ENCODE measurements at regions not wholly inside any gene's neighbourhood (a gene's known extent, or its start where the extent isn't known, plus 50 kb on each side); places are given as distances from the start of the nearest gene placed in this dataset.

- Histone ChIP-seq H3K4me2 (ENCODE audit: control insufficient read depth, insufficient read depth) (no peak overlapping the region), H3K27me3 (replicated peaks in 1 of 2; ENCODE audit: control insufficient read depth in 2 of 2, insufficient read depth in 2 of 2, low read length in 1 of 2) (no peaks in the 10 kb centered on the region), H3K36me3 (ENCODE audit: control insufficient read depth in 2 of 2, insufficient read depth in 2 of 2, low read length in 1 of 2) (no peaks in the 10 kb centered on the region), H4K20me1 (ENCODE audit: control insufficient read depth, insufficient read depth) (no peaks in the 10 kb centered on the region), H3K4me3 (no peak overlapping the region), H3K4me1 (ENCODE audit: control insufficient read depth, insufficient read depth, low read length) (no peaks in the 10 kb centered on the region), H3K79me2 (ENCODE audit: control insufficient read depth, insufficient read depth, low read length) (no peaks in the 10 kb centered on the region), H3K9ac (ENCODE audit: control insufficient read depth, insufficient read depth, low read length) (no peak overlapping the region), H3K9me3 (replicated peaks; ENCODE audit: control insufficient read depth, insufficient read depth, low read length) (no peaks in the 10 kb centered on the region), H3K27ac (ENCODE audit: control insufficient read depth, insufficient read depth) (no peak overlapping the region), H2AFZ (ENCODE audit: control insufficient read depth, low read depth, low read length) (no peak overlapping the region)
- 72% methylated on average over 13 of the region's 13 CpGs for WGBS (ENCODE audit: insufficient coverage, insufficient replicate concordance, low lambda C conversion rate, missing lambda C conversion rate)
- CTCF ChIA-PET, result no interaction called here
- in situ Hi-C loops (cut with MboI) (no loop called here), intact Hi-C loops (cut with micrococcal nuclease; ENCODE audit: unreplicated experiment) (no loop called here)
- SMC1A ChIA-PET (ENCODE audit: uncharacterized antibody, unreplicated experiment), result no interaction called here
- BruUV-seq (replicated peaks), result no TSS peak
- FAIRE-seq (no peak), DNase-seq (ENCODE audit: low read depth, low spot score) (no peak), ATAC-seq (no peak)
- RAD21 ChIA-PET (ENCODE audit: unreplicated experiment), result no interaction called here
- POLR2A ChIA-PET, result no interaction called here
- no peak for TF ChIP-seq IRF3 (IDR thresholded peaks at IDR 0.05)
- no peak for TF ChIP-seq RELB (IDR thresholded peaks at IDR 0.05; ENCODE audit: low read depth)
- no peak for TF ChIP-seq CHD4 (IDR thresholded peaks at IDR 0.05)
- TF ChIP-seq ZNF687 (IDR thresholded peaks at IDR 0.05), result no peak
- TF ChIP-seq HDAC6 (IDR thresholded peaks at IDR 0.05; ENCODE audit: unreplicated experiment), result no peak
- TF ChIP-seq BACH1 (IDR thresholded peaks at IDR 0.05; ENCODE audit: borderline replicate concordance), result no peak
- TF ChIP-seq ZNF592 (IDR thresholded peaks at IDR 0.05), result no peak
- no peak for TF ChIP-seq RCOR1 (conservative IDR thresholded peaks at IDR 0.05; ENCODE audit: low read depth, low read length)
- no peak for TF ChIP-seq REST (IDR thresholded peaks at IDR 0.05; ENCODE audit: low read depth, low read length)
- TF ChIP-seq SRF (IDR thresholded peaks at IDR 0.05; ENCODE audit: low read depth in 2 of 2, low read length in 2 of 2), result no peak
These were observed 135.8 kb upstream of the RORA start for GRCh38 chr15:61364871-61365270.
